ENCODE measurements at regions not wholly inside any gene's neighbourhood (a gene's known extent, or its start where the extent isn't known, plus 50 kb on each side); places are given as distances from the start of the nearest gene placed in this dataset.

- TF ChIP-seq CTCF (IDR thresholded peaks at IDR 0.05; ENCODE audit: insufficient read depth, low read depth, low read length): no peak
- no peak for TF ChIP-seq EZH2 (IDR thresholded peaks at IDR 0.05; ENCODE audit: insufficient read depth, low read length)
Measured at GRCh38 chr4:165715211-165715610, 157.8 kb upstream of the TLL1 start.

All from astrocyte (in vitro differentiated cells and primary cell).